Epithelial cell of esophagus (primary cell): ENCODE measurements at regions not wholly inside any gene's neighbourhood (a gene's known extent, or its start where the extent isn't known, plus 50 kb on each side); places are given as distances from the start of the nearest gene placed in this dataset.
"Not testable (repeated sequence)": the region's sequence is repeated elsewhere in the genome, so short reads cannot be mapped to it uniquely, and the experiment has no call there.

Experiments
- DNase-seq: peaks from one replicate; pipeline ENCODE4 v3.0.0; 2010; ENCODE audit warnings: low read depth
- H3K4me3 ChIP-seq: 2 replicates; pipeline ENCODE4 v1.5.1; 2011; ENCODE audit warnings: mild to moderate bottlenecking, low read length, control low read depth
- CTCF ChIP-seq: IDR thresholded peaks from 2 replicates; pipeline ENCODE4 v1.5.1; 2011; ENCODE audit warnings: low read depth, mild to moderate bottlenecking, low read length, control low read depth, inconsistent platforms; ENCODE audit not compliant: insufficient read depth; ENCODE audit errors: missing control alignments

GRCh38 chr6:164628302-164628931 lies 681.0 kb downstream of the C6orf118 start:
- no peak for TF ChIP-seq CTCF
- DNase-seq, result no peak
- H3K4me3 ChIP-seq, result no peak overlapping the region

- TF ChIP-seq CTCF, result no peak
- H3K4me3 ChIP-seq, result no peak overlapping the region
- no peak for DNase-seq
Measured at GRCh38 chr6:164616917-164617524, 692.4 kb downstream of the C6orf118 start.

GRCh38 chr6:164612751-164613150 lies 696.7 kb downstream of the C6orf118 start:
- no peak for DNase-seq
- no peak for TF ChIP-seq CTCF
- no peak overlapping the region for H3K4me3 ChIP-seq

GRCh38 chr6:164610859-164611258 lies 698.5 kb downstream of the C6orf118 start:
- not testable (repeated sequence) for H3K4me3 ChIP-seq, DNase-seq

GRCh38 chr6:164602415-164602814 lies 707.0 kb downstream of the C6orf118 start:
- DNase-seq, H3K4me3 ChIP-seq: not testable (repeated sequence)

GRCh38 chr6:164581563-164581962 lies 727.8 kb downstream of the C6orf118 start:
- TF ChIP-seq CTCF, result no peak
- no peak overlapping the region for H3K4me3 ChIP-seq
- no peak for DNase-seq

GRCh38 chr6:164579035-164579434 lies 730.4 kb downstream of the C6orf118 start:
- H3K4me3 ChIP-seq, result no peak overlapping the region
- no peak for TF ChIP-seq CTCF
- DNase-seq, result no peak

- H3K4me3 ChIP-seq, result no peak overlapping the region
- no peak for DNase-seq
- TF ChIP-seq CTCF, result no peak
Measured at GRCh38 chr6:164578616-164579015, 730.8 kb downstream of the C6orf118 start.
